LHCN-M2 (cell line): ENCODE measurements at regions not wholly inside any gene's neighbourhood (a gene's known extent, or its start where the extent isn't known, plus 50 kb on each side); places are given as distances from the start of the nearest gene placed in this dataset.
"Not testable (repeated sequence)": the region's sequence is repeated elsewhere in the genome, so short reads cannot be mapped to it uniquely, and the experiment has no call there.

Experiments used
- DNase-seq: peaks from one replicate; pipeline ENCODE4 v3.0.0-alpha.2; 2012; ENCODE audit warnings: low read depth

GRCh38 chr13:61138857-61139256 is 276.8 kb downstream of the PCDH20 start:
- DNase-seq = no peak

DNA sequence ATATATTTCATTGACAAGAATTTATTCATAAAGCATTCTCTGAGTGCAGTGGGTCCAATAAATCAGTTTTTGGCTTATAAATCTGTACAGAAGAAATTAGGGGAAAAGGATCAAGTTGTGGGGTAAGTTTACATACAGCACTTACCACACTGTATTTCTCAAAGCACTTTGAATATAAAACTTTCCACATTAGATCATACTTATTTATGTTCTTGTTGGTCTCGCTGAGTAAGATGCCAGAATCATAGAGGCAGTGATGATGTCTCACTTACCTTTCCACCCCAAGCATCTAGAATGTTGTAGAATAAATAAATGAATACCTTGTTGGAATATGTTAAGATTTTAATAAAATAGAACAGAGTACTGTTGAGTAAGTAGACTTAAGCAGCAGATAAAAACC is 279.1 kb downstream of the PCDH20 start:
- DNase-seq = no peak

DNA sequence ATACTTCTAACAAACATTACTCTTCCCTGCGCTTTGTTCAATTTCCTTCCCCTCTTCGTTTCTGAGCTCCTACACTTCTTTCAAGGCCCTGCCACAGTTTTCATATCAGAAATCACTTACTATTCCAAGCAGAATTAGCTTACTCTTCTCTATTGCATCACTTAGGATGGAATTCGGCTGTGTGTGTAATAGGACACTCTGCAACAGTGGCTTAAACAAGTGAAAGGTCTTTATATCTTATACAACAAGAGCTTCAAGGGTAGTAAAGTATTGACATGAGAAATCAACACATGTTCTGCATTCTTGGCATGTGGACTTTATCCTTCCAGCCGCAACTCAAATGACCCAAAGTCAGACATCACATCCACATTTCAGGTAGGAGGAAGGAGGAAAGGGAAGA is 279.6 kb downstream of the PCDH20 start:
- no peak for DNase-seq

DNA sequence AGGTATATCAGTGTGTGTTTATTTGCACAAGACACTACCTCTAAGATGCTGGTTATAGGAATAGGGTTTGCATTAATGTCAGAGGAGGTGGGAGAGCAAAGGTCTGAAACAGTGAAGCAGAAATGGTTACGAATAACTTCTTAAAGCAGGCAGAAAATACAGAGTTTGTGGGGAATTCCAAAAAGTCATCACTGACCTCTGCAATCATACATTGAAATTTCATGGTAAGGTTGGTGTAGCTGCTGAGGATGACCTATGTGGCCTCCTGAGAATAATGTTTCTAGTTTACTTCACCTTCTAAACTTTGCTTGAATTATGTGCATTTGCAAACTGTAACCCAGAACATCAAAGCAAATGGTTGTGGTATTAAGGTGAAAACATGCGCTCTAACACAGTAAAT is 280.1 kb downstream of the PCDH20 start:
- no peak for DNase-seq

GRCh38 chr13:61128850-61129645 is 286.6 kb downstream of the PCDH20 start:
- DNase-seq = no peak

DNA sequence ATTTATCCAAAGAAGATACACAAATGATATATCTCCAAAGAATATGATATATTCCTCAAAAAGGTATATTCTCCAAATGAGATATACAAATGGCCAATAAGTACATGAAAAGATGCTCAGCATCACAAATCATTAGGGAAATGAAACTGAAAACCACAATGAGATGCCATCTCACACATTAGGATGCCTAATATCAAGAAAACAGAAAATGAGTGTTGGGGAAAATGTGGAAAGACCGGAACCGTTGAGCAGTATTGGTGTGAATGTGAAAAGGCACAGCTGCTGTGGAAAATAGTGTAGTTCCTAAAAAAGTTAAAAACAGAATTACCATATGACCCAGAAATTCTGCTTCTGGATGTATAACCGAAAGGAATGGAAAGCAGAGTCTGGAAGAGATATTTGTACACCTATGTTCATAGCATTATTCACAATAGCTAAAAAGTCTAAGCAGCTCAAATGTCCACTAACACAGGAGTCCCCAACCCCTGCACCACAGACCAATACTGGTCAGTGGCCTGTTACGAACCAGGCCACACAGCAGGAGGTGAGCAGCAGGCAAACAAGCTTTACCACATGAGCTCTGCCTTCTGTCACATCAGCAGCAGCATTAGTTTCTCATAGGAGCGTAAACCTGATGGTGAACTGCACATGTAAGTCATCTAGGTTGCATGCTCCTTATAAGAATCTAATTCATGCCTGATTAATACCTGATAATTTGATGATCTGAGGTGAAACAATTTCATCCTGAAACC is 291.9 kb downstream of the PCDH20 start:
- DNase-seq = no peak

DNA sequence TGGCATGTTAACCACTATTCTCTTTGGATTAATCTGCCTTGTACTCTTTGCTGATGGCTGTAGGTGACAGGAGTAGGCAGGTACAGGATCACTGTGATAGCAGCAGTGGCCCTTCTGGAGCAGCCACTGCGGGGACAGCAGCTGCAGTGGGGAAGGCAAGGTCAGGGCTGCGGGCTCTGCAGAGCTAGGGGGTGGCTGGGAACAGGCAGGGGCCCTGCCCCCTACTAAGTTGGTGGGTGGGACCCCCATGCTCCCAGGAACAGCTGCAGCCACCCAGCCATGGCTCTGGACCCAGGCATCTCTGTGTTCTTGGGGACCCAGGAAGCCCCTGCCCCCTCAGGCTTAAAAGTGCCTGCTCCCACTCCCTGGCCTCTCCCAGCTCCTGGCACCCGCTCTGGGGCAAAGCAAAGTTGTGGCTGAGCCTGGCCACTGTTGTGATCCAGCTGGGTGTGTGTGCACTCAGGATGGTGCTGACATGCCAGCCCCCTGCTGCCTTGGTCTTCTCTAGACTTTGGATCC is 302.4 kb downstream of the PCDH20 start:
- DNase-seq = no peak

GRCh38 chr13:61111529-61111928 is 304.1 kb downstream of the PCDH20 start:
- no peak for DNase-seq

DNA sequence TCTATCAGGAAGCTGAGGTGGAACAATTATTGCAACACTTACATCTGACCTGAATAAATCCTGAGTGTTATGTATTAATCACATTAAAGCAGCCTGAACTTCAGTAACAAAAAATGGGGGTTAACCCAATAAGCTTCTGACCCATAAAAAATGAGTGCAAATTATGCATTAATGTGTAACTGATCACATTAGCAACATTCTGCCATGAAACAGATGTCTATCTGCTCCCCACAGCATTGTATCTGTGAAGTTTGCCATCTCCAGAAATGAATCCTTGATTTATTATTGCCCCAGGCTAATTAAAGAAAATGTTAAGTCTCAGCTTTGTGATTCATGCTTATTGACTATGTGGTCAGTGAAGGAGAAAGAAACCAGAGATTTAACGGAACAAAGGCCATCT is 304.9 kb downstream of the PCDH20 start:
- no peak for DNase-seq

GRCh38 chr13:61109741-61110140 is 305.9 kb downstream of the PCDH20 start:
- DNase-seq = no peak

- DNase-seq = no peak
Observed at GRCh38 chr13:61107989-61108388, 307.7 kb downstream of the PCDH20 start.

DNA sequence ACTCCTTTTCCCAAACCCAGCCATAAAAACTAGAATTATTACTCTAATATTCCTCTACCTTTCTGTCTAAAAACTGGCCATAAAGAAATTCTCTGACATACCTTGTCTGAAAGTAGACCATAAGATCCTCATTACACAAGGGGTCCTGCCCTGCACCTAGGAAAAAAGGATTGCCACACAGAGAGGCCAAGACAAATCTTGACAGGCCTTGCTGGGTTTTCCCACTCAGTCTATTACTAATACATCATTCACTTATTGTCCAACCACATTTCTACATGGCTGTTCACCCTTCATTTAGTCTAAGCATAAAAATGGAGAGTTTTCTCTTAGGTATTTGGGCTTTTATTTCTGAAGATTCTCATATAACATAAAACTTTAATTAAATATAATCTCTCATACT is 319.8 kb downstream of the PCDH20 start:
- DNase-seq = no peak

DNA sequence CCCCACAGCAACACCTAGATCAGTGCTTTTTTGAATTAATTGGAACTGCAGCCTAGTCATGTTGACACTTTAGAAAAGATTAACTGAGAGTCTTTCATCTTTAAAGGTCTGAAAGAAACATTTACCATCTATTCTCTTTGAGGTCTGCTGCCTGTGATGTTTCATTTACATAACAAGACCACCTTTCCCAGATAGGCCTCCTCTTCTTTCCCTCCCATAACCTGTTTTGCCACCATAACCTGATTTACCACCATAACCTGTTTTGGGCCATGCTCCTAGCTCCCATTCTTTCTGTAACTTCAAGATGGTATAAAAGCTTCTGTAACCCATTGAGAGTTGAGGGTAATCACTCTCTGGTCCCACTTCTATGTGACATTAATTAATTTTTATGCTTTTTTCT is 320.8 kb downstream of the PCDH20 start:
- no peak for DNase-seq

GRCh38 chr13:61089894-61090293 is 325.8 kb downstream of the PCDH20 start:
- DNase-seq = not testable (repeated sequence)

DNA sequence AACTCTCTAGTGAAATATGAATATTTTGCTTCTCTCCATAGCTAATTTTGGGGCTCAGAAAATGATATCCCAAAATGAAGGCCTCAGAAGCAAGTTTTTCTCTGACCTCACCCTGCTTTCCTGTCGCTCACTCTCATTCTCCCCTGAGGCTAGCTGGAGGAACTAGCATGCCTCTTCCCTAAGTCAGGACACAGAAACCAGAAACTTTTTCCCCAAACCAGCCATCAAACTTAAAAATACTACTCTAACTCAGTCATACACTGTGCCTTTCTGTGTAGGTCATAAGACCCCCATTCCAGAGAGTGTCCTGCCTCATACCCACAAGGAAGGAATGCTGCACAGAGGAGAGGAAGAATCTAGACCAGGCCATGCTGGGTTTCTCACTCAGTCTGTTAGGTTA is 329.6 kb downstream of the PCDH20 start:
- DNase-seq = no peak

DNA sequence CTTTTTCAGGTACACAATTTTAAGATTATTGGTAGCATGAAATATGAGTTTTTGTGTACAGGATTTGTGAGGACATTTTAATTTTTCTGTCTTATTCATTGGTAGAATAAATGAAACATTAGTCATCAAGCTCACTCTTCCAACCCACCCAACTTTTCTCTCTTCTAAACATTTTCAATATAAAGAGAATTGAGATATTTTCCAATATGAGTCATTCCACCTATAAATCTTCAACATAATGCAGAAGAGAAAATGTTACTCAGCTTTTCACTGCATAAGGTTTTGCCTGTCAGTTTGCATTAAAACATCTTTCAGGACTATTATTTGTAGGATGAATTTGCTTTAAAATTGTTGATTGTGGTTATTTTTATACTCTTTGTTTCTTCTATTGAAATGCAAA is 330.7 kb downstream of the PCDH20 start:
- DNase-seq = no peak

DNA sequence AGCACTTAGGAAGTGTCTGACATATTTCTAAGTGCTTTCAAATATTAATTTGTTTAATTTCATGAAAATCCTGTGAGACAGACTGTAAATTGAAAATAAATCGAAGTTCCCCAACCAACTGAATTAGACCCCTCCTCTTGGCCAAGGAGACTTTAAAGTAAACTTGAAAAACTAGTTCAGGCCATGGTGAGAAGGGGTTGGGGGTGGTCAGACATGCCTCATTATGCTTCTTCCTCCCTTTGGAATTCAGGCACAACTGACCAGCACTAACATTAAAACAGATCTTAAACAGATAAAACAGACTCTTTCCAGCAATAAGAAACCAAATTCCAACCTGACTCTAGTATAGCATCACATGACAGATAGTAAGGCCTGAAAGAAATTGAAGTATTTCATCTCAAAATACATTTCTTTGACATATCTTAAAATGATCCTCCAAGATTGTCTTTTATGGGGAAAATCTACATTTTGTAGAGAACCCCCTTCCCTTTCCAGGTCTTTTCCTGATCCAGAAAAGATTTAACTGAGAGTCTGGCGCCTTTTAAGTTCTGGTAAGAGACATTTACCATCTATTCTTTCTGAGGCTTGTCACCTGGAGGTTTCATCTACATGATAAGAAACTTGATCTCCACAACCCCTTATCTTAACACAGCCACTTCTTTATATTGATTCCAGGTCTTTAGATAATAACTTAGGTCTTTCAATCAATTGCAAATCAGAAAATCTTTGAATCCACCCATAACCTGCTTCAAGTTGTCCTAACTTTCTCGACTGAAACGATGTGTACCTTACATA is 336.5 kb downstream of the PCDH20 start:
- DNase-seq = no peak

DNA sequence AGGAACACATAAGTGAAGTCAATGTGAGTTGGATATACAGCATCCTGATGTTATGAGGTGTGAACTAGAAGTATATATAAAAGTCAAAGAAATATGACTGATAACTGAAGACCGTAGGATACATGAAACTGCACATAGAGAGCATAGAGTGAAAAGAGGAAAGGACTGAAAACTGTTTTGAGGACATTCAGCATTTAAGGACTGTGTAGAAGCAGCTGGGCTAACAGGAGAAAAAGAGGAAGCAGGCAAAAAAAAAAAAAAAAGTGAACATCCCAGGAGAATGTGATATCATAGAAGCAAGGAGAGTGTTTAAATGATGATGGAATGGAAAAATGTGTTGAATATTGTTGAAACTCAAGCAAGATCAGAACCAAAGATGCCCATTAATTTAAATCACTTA is 363.5 kb downstream of the PCDH20 start:
- DNase-seq = no peak

DNA sequence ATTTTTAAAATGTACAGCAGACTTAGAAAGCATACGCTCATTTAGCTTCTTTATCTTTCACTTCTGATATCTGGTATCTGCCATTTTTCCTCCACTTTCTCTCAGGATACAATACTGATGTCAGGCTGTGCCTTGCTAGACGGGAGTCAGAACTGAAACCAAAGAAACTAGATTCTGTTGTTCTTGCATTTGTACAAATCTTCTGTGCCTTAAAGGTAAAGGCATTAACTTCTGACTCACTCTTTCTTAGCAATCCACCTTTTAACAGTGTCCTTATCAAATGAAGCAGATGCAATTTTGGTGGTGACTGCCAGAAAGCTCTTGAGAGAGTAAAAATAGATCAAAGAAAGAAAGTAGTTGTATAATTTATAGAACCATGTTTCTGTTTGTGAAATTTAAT is 370.4 kb downstream of the PCDH20 start:
- no peak for DNase-seq

- DNase-seq = no peak
Observed at GRCh38 chr13:61040181-61040580, 375.5 kb downstream of the PCDH20 start.

DNA sequence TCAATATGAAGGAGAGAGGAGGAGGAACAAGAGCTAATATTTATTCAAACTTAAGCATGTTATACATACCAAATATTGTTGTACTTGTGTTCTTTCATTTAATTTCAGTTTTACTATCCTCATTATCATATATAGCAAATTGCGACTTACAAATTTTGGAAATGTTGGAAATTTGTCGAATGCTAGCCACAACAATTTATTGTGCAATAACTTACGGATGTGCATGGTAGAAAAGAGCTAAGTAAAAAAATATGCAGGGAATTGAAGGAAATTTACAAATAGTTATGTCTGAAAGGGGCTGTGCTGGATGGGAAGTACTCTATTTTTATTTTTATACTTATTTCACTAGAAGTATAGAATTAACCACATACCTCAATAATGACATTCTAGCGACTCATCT is 376.3 kb downstream of the PCDH20 start:
- no peak for DNase-seq

DNA sequence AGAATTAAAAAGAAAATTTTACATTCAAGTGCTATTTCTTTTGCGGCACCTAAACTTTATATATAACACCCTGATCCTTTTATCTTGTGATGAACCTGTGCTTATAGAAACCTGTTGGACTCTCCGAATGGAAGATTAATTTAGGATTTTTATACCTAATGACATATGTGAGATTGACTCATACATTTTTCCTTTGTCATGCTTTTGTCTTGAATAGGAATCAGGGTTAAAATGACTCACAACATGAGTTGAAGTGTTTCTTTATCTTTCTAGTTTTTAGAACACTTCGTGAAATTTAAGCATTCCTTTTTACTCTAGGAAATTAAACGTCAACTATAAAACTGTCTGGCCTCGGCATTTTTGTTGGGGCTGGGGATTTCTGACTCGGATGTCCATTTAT is 378.9 kb downstream of the PCDH20 start:
- no peak for DNase-seq
